ENCODE measurements at regions not wholly inside any gene's neighbourhood (a gene's known extent, or its start where the extent isn't known, plus 50 kb on each side); places are given as distances from the start of the nearest gene placed in this dataset.

GRCh38 chr20:36097337-36098151 is 57.0 kb upstream of the EPB41L1 start:
- intact Hi-C loops (cut with DNase I) = no loop called here
- TF ChIP-seq CTCF (IDR thresholded peaks at IDR 0.05) = no peak
- peaks cover 26 to 47% (median 32%) of the 10 kb centered on the region in 3 donors for H3K4me1 ChIP-seq
- FAIRE-seq (no peak), DNase-seq (no peak), ATAC-seq (no peak)
- H3K36me3 ChIP-seq = no peaks in the 10 kb centered on the region
- H3K9me3 ChIP-seq = no peaks in the 10 kb centered on the region
- no peaks in the 10 kb centered on the region for H3K27me3 ChIP-seq
- no peak overlapping the region for H3K4me3 ChIP-seq
- 56 to 64% methylated on average over 4 of the region's 4 CpGs for WGBS, 2 donors
- H3K27ac ChIP-seq = peak overlapping the region in 3 of 4 donors; percentile 40 to 87 (median 69)

- WGBS, 2 donors = 0 to 3% methylated on average over 2 of the region's 2 CpGs
- DNase-seq (peak in 2 of 6 donors; percentile 39 to 64), ATAC-seq (peak in 3 of 4 donors; percentile 4 to 33 (median 5)), FAIRE-seq (no peak)
- TF ChIP-seq CTCF (IDR thresholded peaks at IDR 0.05) = no peak
- H3K9me3 ChIP-seq = no peaks in the 10 kb centered on the region
- H3K27ac ChIP-seq = peak overlapping the region in 3 of 4 donors; percentile 40 to 87 (median 69)
- intact Hi-C loops (cut with DNase I) = no loop called here
- no peaks in the 10 kb centered on the region for H3K36me3 ChIP-seq
- H3K27me3 ChIP-seq = no peaks in the 10 kb centered on the region
- peaks cover 34 to 55% (median 39%) of the 10 kb centered on the region in 3 donors for H3K4me1 ChIP-seq
- H3K4me3 ChIP-seq = no peak overlapping the region
Observed at GRCh38 chr20:36098364-36098763, 56.2 kb upstream of the EPB41L1 start.

GRCh38 chr20:36099106-36099505 is 55.4 kb upstream of the EPB41L1 start:
- no peak for FAIRE-seq
- peaks cover 41 to 61% (median 45%) of the 10 kb centered on the region in 3 donors for H3K4me1 ChIP-seq
- H3K27me3 ChIP-seq = no peaks in the 10 kb centered on the region
- no peaks in the 10 kb centered on the region for H3K36me3 ChIP-seq
- no peak for ATAC-seq
- intact Hi-C loops (cut with DNase I) = no loop called here
- H3K9me3 ChIP-seq = no peaks in the 10 kb centered on the region
- 85 to 86% methylated on average over 3 of the region's 3 CpGs for WGBS, 2 donors
- H3K27ac ChIP-seq = peak overlapping the region in 3 of 4 donors; percentile 58 to 87 (median 69)
- H3K4me3 ChIP-seq = no peak overlapping the region
- no peak for TF ChIP-seq CTCF (IDR thresholded peaks at IDR 0.05)
- no peak for DNase-seq

- WGBS, 2 donors = 13 to 30% methylated on average over 3 of the region's 3 CpGs
- TF ChIP-seq CTCF (IDR thresholded peaks at IDR 0.05) = no peak
- Histone ChIP-seq H3K4me3 (no peak overlapping the region), H3K27me3 (no peaks in the 10 kb centered on the region), H3K27ac (peak overlapping the region; percentile 7 to 87 (median 66)), H3K36me3 (no peaks in the 10 kb centered on the region), H3K9me3 (no peaks in the 10 kb centered on the region), H3K4me1 (peaks cover 47 to 69% (median 51%) of the 10 kb centered on the region in 3 donors)
- FAIRE-seq (no peak), ATAC-seq (peak; percentile 47 to 74 (median 67)), DNase-seq (peak; percentile 68 to 81 (median 74))
- intact Hi-C loops (cut with DNase I) = no loop called here
Observed at GRCh38 chr20:36101192-36101591, 53.3 kb upstream of the EPB41L1 start.

GRCh38 chr20:36102306-36102705 is 52.2 kb upstream of the EPB41L1 start:
- Histone ChIP-seq H3K27ac (peak overlapping the region; percentile 13 to 87 (median 60)), H3K27me3 (no peaks in the 10 kb centered on the region), H3K36me3 (no peaks in the 10 kb centered on the region), H3K4me1 (peaks cover 49 to 66% (median 57%) of the 10 kb centered on the region in 3 donors), H3K9me3 (no peaks in the 10 kb centered on the region), H3K4me3 (no peak overlapping the region)
- intact Hi-C loops (cut with DNase I) = no loop called here
- no peak for DNase-seq
- 51 to 57% methylated on average over 3 of the region's 3 CpGs for WGBS, 2 donors
- ATAC-seq = no peak
- TF ChIP-seq CTCF (IDR thresholded peaks at IDR 0.05) = no peak
- FAIRE-seq = no peak

Measured in pancreas (tissue), 10 donors.